ENCODE measurements at regions not wholly inside any gene's neighbourhood (a gene's known extent, or its start where the extent isn't known, plus 50 kb on each side); places are given as distances from the start of the nearest gene placed in this dataset.
A peak's percentile ranks its signal among the peaks of the same experiment; 100 is the strongest.

DNA sequence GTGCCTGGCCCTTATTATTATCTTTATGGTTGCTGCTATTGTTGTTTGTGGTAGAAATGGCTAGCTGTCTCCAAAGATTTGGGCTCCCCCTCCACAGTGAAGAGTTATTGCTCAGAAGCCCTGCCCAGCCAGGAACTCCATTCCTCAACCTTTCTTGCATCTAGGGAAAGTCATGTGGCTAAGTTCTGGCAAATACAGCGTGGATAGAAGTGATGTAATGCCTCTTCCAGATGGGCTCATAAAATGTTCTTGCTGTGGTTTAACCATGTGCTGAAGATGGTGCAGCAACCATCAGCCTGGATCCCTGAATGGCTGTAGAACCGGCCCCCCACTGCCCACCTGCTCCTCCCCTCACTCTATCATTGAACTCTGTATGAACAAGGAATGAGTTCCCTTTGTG, 203.5 kb upstream of the E2F8 start:
- no peak overlapping the region for H3K27ac ChIP-seq (ENCODE audit: low read length)
- H3K36me3 ChIP-seq (replicated peaks; ENCODE audit: low read depth, low read length), result no peaks in the 10 kb centered on the region
- H3K4me1 ChIP-seq (ENCODE audit: low read length), result peaks cover 19% of the 10 kb centered on the region
- H3K4me3 ChIP-seq (ENCODE audit: low read length), result no peak overlapping the region
- no peak overlapping the region for H2AFZ ChIP-seq (ENCODE audit: low read depth, low read length)
- H3K4me2 ChIP-seq (ENCODE audit: low read length), result no peak overlapping the region
- no peak overlapping the region for H3K9ac ChIP-seq (ENCODE audit: low read length)
- TF ChIP-seq EZH2phosphoT487 (IDR thresholded peaks at IDR 0.05; ENCODE audit: low read depth), result no peak
- TF ChIP-seq, protein P1, sequence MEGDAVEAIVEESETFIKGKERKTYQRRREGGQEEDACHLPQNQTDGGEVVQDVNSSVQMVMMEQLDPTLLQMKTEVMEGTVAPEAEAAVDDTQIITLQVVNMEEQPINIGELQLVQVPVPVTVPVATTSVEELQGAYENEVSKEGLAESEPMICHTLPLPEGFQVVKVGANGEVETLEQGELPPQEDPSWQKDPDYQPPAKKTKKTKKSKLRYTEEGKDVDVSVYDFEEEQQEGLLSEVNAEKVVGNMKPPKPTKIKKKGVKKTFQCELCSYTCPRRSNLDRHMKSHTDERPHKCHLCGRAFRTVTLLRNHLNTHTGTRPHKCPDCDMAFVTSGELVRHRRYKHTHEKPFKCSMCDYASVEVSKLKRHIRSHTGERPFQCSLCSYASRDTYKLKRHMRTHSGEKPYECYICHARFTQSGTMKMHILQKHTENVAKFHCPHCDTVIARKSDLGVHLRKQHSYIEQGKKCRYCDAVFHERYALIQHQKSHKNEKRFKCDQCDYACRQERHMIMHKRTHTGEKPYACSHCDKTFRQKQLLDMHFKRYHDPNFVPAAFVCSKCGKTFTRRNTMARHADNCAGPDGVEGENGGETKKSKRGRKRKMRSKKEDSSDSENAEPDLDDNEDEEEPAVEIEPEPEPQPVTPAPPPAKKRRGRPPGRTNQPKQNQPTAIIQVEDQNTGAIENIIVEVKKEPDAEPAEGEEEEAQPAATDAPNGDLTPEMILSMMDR (IDR thresholded peaks at IDR 0.05; ENCODE audit: low read depth, low read length), result no peak
- no peaks in the 10 kb centered on the region for H3K79me2 ChIP-seq (ENCODE audit: low read length)
- H4K20me1 ChIP-seq (ENCODE audit: insufficient read depth, low read length), result peaks cover 41% of the 10 kb centered on the region
- no peaks in the 10 kb centered on the region for H3K9me3 ChIP-seq (ENCODE audit: insufficient read depth, low read length)
- peaks cover 89% of the 10 kb centered on the region for H3K27me3 ChIP-seq (ENCODE audit: low read depth, low read length)

DNA sequence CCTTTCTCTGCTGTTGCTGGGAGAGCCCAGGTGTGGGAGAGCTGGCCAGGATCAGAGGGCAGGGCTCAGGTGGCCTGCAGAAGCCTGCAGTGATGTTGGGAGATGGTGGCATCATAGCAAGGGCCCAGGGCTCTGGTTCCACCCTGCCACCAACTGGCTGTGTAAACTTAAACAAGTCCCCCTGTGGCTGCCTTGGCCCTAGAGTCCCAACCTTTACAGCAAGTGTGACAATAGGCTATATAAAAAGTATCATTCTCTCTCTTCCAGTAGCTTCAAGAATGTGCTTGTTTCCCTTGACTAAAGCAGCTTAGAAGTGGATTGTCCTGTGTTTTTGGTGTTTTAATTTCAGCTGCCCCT, 201.8 kb upstream of the E2F8 start:
- Histone ChIP-seq H2AFZ (ENCODE audit: low read depth, low read length) (no peak overlapping the region), H3K4me3 (ENCODE audit: low read length) (no peak overlapping the region), H3K9ac (ENCODE audit: low read length) (no peak overlapping the region), H3K9me3 (ENCODE audit: insufficient read depth, low read length) (no peaks in the 10 kb centered on the region), H3K4me1 (ENCODE audit: low read length) (peaks cover 19% of the 10 kb centered on the region), H3K79me2 (ENCODE audit: low read length) (no peaks in the 10 kb centered on the region), H3K36me3 (replicated peaks; ENCODE audit: low read depth, low read length) (no peaks in the 10 kb centered on the region), H4K20me1 (ENCODE audit: insufficient read depth, low read length) (peaks cover 38% of the 10 kb centered on the region), H3K4me2 (ENCODE audit: low read length) (peak overlapping the region; percentile 21), H3K27me3 (ENCODE audit: low read depth, low read length) (peaks cover 91% of the 10 kb centered on the region), H3K27ac (ENCODE audit: low read length) (no peak overlapping the region)
- TF ChIP-seq, protein P1 (IDR thresholded peaks at IDR 0.05; ENCODE audit: low read depth, low read length), result no peak
- TF ChIP-seq EZH2phosphoT487 (IDR thresholded peaks at IDR 0.05; ENCODE audit: low read depth), result no peak

DNA sequence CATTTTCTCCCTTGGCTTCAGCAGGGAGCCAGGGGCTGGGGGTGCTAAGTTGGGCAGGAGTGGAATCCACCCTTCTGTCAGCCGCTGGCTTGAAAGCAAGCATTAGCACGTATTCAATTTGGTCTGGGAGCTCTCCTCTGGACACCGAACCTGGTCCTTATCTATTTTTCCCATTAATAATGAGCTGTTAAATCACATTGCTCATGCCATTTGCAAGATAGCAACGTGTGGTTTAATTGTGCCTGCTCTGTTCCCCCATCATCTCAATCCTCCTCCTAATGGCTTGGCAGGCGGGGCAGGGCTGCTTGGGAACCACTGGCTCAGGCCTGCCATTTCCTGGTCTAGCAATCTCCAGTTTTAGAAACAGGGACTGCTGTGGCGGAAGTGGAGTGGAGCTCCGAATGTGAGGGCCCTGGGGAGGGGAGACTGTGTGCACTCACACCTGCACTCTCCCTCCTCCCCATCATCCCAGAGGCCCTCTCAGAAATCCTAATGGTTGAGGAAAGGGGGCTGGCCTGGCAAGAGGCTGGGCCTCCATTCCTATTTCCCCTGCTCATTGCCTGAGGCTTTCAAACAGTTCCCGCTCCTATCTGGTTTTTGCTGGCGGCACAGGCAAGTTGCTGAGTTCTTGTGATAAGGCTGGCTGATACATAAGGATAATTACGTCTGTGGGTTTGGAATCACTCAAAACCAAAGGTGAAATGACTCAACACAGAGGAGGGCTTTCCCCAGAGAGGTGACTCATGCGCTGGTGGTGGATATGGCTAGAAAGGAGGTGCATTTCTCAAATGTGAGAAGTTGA, 201.2 kb upstream of the E2F8 start:
- H3K4me2 ChIP-seq (ENCODE audit: low read length), result peak overlapping the region; percentile 64
- H2AFZ ChIP-seq (ENCODE audit: low read depth, low read length), result no peak overlapping the region
- H3K27ac ChIP-seq (ENCODE audit: low read length), result no peak overlapping the region

DNA sequence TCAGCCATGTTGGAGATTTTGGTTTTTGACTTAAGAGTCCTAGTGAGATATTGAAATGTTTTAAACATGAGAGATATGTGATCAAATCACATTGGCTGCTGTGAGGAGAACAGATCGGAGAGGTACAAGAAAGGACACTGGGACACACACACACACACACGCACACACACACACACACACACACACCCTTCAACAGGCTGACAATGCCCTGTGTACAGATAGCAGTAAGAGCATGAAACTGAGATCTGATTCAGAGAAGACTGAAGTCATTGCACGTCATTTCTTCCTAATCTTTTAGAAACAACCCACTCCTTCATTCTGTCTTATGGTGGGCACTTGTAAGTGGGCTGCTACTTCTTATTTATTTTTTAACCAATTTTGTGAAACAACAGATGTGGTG, 200.5 kb upstream of the E2F8 start:
- Histone ChIP-seq H3K4me1 (ENCODE audit: low read length) (peaks cover 24% of the 10 kb centered on the region), H3K36me3 (replicated peaks; ENCODE audit: low read depth, low read length) (no peaks in the 10 kb centered on the region), H3K4me2 (ENCODE audit: low read length) (no peak overlapping the region), H3K9me3 (ENCODE audit: insufficient read depth, low read length) (no peaks in the 10 kb centered on the region), H3K4me3 (ENCODE audit: low read length) (no peak overlapping the region), H3K27ac (ENCODE audit: low read length) (no peak overlapping the region), H3K9ac (ENCODE audit: low read length) (no peak overlapping the region), H2AFZ (ENCODE audit: low read depth, low read length) (no peak overlapping the region), H3K27me3 (ENCODE audit: low read depth, low read length) (peaks cover 91% of the 10 kb centered on the region), H3K79me2 (ENCODE audit: low read length) (no peaks in the 10 kb centered on the region), H4K20me1 (ENCODE audit: insufficient read depth, low read length) (peaks cover 42% of the 10 kb centered on the region)
- TF ChIP-seq EZH2phosphoT487 (IDR thresholded peaks at IDR 0.05; ENCODE audit: low read depth), result no peak
- TF ChIP-seq, protein P1 (IDR thresholded peaks at IDR 0.05; ENCODE audit: low read depth, low read length), result no peak

More for the DNA sequence above, 201.2 kb upstream of the E2F8 start:
- peak overlapping the region; percentile 31 for H3K4me3 ChIP-seq (ENCODE audit: low read length)
- no peaks in the 10 kb centered on the region for H3K79me2 ChIP-seq (ENCODE audit: low read length)
- peak; percentile 72 for TF ChIP-seq EZH2phosphoT487 (IDR thresholded peaks at IDR 0.05; ENCODE audit: low read depth)
- TF ChIP-seq, protein P1 (IDR thresholded peaks at IDR 0.05; ENCODE audit: low read depth, low read length), result no peak
- peaks cover 91% of the 10 kb centered on the region for H3K27me3 ChIP-seq (ENCODE audit: low read depth, low read length)
- H3K9ac ChIP-seq (ENCODE audit: low read length), result no peak overlapping the region
- no peaks in the 10 kb centered on the region for H3K9me3 ChIP-seq (ENCODE audit: insufficient read depth, low read length)
- H3K36me3 ChIP-seq (replicated peaks; ENCODE audit: low read depth, low read length), result no peaks in the 10 kb centered on the region
- H3K4me1 ChIP-seq (ENCODE audit: low read length), result peaks cover 23% of the 10 kb centered on the region
- peaks cover 41% of the 10 kb centered on the region for H4K20me1 ChIP-seq (ENCODE audit: insufficient read depth, low read length)
